Daoy (cell line): ENCODE measurements at regions not wholly inside any gene's neighbourhood (a gene's known extent, or its start where the extent isn't known, plus 50 kb on each side); places are given as distances from the start of the nearest gene placed in this dataset.
"Not testable (repeated sequence)": the region's sequence is repeated elsewhere in the genome, so short reads cannot be mapped to it uniquely, and the experiment has no call there.

Source experiments
- DNase-seq: peaks from one replicate; pipeline ENCODE4 v3.0.0-alpha.2; 2015; ENCODE audit warnings: low read depth

DNA sequence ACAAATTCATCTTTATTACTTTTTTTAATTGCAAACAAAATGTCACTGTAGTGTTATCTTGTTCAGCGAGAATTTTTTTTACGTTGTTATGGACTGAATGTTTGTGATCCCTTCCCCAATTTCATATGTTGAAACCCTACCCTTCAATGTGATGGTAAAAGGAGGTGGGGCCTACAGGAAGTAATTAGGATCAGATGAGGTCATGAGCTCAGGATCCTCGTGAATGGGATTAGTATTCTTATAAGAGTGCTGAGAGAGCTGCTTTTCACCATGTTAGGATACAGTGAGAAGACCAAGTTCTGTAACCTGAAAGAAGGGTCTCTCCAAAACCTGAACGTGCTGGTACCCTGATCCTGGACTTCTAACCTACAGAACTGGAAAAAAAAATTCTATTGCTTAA, 646.0 kb upstream of the TMPRSS15 start:
- DNase-seq, result no peak

DNA sequence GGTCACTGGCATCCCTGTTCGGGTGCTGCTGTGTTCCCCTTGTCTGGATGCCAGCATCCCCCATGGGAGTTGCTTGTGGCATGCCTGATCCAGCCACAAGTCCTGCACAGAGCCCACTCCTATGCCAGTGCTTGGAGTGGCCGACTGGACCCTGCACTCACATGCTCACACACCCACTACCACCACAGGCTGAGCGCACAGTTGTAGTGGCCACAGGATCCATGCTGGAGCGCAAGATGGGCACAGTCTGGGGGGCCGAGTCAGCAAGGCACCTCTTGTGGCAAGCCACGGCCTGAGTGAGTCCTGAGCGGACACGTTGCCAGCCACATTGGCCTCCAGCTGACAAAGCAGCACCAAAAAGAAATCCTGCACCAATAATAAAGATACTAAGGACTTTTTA, 661.6 kb upstream of the TMPRSS15 start:
- no peak for DNase-seq

DNA sequence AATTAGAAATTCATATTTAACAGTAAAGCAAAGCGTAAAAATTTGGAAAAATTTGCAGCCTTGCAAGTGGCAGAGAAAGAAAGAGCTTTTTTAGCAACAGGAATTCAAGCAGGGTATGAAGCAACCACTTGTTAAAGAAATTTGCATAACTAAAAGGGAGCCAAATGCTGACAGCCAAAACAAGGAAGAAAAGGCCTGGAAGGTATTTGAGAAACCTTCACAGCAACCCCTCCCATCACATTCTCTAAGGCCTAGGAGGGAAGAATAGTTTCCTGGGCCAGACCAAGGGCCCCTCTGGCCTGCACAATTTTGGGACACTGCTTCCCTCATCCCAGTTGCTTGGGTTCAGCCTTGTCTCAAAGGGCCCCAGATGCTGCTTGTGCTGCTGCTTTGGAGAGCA, 672.4 kb upstream of the TMPRSS15 start:
- DNase-seq, result no peak

- no peak for DNase-seq
Observed at GRCh38 chr21:19109694-19110093, 706.1 kb upstream of the TMPRSS15 start.

DNA sequence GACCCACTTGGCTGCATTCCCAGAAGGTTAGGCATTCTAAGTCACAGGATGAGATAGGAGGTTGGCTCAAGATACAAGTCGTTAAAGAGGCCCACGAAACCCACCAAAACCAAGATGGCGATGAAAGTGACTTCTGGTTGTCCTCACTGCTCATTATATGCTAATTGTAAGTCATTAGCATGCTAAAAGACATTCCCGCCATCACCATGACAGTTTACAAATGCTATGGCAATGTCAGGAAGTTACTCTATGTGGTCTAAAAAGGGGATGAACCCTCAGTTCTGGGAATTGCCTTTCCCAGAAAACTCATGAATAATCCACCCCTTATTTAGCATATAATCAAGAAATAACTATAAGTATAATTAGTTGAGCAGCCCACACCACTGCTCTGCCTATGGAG, 715.7 kb upstream of the TMPRSS15 start:
- DNase-seq, result not testable (repeated sequence)

DNA sequence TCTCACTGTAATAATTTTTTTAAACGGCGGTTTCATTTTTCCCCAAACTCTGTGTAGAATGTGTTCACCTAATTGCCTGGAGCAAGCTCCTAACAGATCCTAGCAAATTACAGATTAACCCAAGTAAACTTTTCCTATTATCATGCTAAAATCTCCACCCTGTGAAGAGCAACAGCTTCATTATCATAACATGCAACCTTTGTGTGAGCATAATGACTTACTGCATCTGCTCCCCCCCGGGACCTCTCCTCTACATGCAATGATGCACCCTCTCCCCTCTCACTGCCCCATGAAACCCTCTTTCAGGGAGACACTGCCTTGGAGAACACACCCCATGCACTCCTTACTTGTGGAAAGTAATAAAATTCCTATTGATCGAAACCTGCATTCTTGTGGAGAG, 717.0 kb upstream of the TMPRSS15 start:
- no peak for DNase-seq

DNA sequence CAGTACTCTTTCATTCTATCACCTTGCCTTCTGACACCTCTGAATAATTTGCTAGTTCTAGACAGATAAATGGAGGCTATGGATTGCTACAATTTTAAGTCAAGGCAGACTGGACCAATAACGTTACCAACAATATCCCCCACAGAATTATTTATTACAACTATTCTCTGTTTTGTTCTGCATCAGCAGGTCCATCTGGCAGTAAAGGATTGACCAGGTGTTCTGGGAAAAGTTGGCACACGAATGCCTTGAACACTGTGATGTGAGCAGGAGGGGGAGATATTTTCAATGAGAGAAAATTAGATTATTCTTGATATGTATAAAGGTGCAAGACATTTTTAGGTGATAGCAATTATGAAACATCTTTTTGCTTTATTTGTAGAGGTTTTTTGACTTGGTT, 718.8 kb upstream of the TMPRSS15 start:
- DNase-seq, result no peak

- DNase-seq, result no peak
Observed at GRCh38 chr21:19123053-19123452, 719.5 kb upstream of the TMPRSS15 start.

DNA sequence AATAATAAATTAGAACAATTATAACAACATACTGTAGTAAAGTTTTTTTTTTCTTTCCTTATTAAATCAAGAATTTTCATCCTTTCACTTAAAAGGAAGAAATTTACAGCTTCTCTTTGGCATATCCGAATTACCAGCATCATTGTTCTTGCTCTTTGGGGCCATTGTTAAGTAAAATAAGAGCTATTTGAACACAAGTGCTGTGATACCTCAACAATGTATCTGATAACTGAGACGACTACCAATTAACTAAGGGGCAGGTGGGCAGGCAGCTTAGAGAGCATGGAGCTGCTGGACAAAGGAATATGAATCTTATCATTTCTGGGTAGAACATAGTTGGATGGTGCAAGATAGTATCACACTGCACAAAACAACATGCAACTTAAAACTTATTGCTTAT, 719.9 kb upstream of the TMPRSS15 start:
- DNase-seq, result no peak

- no peak for DNase-seq
Observed at GRCh38 chr21:19124691-19125090, 721.1 kb upstream of the TMPRSS15 start.

- no peak for DNase-seq
Observed at GRCh38 chr21:19130379-19131028, 726.9 kb upstream of the TMPRSS15 start.

DNA sequence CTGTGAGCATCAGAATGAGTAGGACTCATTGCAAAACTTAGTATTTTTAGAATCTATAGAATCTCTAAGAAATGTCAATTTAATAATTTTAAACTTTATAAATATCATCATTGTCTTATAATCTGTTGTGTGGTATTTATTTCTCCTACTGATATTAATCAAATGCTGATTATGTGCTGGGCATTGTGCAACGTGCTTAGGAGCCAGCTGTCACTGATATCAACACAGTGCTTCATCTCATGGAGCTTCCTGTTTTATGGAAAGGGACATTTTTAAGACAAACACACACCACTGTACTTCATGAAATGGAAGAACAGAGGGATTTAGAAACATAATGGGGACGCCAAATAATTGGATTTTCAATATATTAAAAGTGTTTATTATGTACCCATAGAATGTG, 737.9 kb upstream of the TMPRSS15 start:
- no peak for DNase-seq

DNA sequence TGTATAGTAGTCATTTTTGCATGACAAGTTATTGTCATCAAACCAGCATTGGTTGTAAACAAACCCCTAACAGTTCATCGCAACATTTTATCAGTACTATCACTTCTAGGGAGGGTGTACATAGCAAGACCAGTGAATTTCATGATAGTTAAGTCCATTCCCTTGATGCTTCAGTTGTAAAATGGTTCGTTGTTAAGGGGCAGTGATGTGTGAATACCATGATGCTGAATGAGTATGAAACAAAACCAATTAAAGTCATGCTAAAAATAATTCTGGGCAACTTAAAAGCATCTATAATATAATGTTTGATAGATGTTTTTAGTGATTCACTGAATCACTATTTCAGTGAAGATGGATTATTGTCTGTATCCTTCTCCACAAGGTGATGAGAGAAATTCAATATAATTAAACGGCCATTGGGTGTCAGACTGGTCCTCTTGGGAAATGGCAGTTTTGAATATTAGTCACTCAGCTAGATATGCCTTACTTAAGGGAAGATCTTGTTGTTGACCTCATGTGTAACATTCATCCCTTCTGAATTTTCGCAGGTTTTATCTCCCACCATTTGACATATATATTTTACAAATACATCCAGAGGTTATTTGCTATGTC, 742.2 kb upstream of the TMPRSS15 start:
- DNase-seq, result no peak

DNA sequence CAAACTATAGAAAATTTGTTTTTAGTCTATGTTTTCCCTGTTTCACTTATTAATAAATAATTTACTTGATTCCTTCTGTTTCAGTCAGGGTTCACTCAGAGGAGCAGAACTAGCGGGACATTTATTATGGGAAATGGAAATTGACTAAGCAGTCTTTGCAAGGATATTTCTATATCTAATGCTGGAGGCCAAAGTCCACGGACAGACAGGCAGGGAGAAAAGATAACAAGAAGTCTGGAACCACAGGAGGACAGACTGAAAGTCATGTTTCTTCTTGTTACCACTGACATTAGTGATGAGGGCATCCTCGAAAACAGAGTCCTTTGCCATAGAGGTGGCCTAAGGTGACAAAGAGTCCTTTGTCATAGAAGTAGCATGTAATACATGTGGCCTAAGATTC, 744.5 kb upstream of the TMPRSS15 start:
- no peak for DNase-seq

GRCh38 chr21:19171585-19171984, 768.0 kb upstream of the TMPRSS15 start:
- DNase-seq, result no peak

- no peak for DNase-seq
Observed at GRCh38 chr21:19181604-19182140, 778.1 kb upstream of the TMPRSS15 start.

DNA sequence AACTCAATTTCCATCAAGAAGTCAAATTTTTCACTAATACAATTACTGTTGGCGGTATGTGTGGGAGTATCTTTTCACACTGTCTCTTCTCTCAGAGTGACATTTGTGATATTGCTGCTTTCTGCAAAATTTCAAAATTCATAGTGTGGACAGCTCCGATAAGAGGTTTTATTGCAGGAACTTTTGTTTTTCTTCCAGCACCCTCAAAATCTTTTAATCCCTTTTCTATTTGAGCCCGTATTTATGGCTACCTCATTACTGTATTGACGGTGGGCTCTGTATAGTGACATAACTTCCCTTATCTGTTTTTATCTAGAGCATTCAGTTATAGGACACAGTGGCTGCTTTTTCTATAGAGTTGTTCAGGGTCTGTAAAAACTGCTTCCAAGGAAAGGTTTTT, 794.4 kb upstream of the TMPRSS15 start:
- no peak for DNase-seq

GRCh38 chr21:19198801-19199200, 795.2 kb upstream of the TMPRSS15 start:
- DNase-seq, result no peak

DNA sequence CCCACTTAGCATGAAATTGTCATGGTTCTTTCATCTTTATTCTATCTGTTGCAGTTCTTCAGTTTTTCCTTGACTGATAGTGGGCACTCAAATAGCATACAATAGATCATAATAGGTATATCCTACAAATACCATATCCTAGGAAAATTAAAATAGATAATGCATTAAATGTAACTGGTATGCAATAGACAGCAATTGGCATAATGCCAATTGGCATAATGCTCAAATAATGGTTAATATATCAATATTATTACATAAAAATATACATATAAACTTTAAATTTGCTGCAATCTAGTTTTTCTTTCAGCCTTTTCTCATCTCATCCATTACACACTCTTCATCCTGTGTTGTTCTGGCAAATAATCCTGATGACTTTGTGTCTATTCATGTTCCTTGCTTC, 814.6 kb upstream of the TMPRSS15 start:
- DNase-seq, result no peak

DNA sequence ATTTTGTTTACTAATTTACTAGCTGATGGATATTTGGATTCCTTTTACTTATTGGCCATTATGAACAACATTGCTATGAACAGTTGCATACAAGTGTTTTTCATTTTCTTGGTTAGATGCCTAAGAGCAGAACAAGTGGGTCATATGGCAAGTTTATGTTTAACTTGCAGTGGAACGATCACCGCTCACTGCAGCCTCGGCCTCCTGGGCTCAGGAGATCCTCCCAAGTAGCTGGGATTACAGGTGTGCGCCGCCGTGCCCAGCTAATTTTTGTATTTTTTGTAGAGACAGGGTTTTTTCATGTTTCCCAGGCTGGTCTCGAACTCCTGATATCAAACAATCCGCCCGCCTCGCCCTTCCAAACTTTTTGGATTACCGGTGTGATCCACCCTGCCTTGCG, 820.5 kb upstream of the TMPRSS15 start:
- no peak for DNase-seq

DNA sequence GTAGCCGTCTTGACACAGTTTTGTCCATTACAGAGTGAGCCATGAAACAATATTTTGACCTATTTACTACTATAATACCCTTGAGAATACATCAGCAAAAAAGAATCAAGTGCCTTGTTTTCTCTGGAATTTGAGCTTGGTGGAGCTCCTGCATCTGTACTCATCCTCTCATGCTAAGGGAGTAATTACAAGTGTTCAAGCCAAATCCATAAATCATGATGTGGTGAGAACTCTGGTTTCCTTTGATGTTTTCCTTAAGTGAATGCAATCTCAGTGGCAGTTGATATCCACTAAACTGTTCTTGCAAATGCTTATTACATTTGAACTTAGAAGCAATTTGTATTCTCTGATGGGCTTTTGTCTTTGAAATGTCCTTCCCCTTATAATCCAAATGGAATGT, 824.6 kb upstream of the TMPRSS15 start:
- DNase-seq, result no peak

- DNase-seq, result not testable (repeated sequence)
Observed at GRCh38 chr21:19233841-19234240, 830.3 kb upstream of the TMPRSS15 start.

- peak; percentile 77 for DNase-seq
Observed at GRCh38 chr21:19236209-19236608, 832.6 kb upstream of the TMPRSS15 start.

DNA sequence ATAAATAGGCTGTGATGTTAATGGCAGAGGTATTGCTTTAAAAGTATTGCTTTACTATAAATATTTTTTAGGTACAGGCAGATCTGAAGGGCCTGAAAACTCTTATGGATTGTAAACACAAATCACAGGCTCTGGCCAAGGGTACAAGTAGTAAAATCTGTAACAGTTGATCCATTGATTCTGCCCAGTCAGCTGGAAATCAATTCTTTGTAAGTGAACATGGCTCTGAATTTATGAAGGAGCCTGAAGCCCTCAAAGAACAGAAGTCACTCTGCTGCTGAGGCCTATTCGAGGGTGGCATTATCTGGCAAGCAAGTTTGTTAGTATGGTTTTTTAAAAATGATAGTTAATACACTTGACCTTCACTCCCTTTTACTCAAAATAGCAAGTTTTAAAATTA, 834.0 kb upstream of the TMPRSS15 start:
- DNase-seq, result no peak
